Breast epithelium (tissue), 3 donors: ENCODE measurements at regions not wholly inside any gene's neighbourhood (a gene's known extent, or its start where the extent isn't known, plus 50 kb on each side); places are given as distances from the start of the nearest gene placed in this dataset.

Source experiments
- CTCF ChIP-seq, 3 donors: fragments of 450-650 bp; IDR thresholded peaks; one replicate each; pipeline ENCODE4 v1.5.1; 2016 to 2017; ENCODE audit warnings: antibody characterized with exemption in 3 of 3, mild to moderate bottlenecking in 3 of 3, moderate library complexity in 3 of 3
- POLR2A ChIP-seq: fragments of 450-650 bp; IDR thresholded peaks from one replicate; pipeline ENCODE4 v1.6.1; 2016; ENCODE audit warnings: antibody characterized with exemption, mild to moderate bottlenecking, moderate library complexity

GRCh38 chr9:113787871-113788270, 88.2 kb upstream of the ZNF618 start:
- TF ChIP-seq POLR2A (no peak), CTCF (IDR thresholded peaks at IDR 0.05) (no peak)
